ENCODE measurements at regions not wholly inside any gene's neighbourhood (a gene's known extent, or its start where the extent isn't known, plus 50 kb on each side); places are given as distances from the start of the nearest gene placed in this dataset.

- no peak overlapping the region for H3K4me3 ChIP-seq (ENCODE audit: low read depth, low read length)
- no peak for DNase-seq (ENCODE audit: low read depth)
- no peak for TF ChIP-seq CTCF (IDR thresholded peaks at IDR 0.05; ENCODE audit: insufficient read depth, low read length)
Measured at GRCh38 chr20:22408521-22409402, 175.6 kb downstream of the FOXA2 start.

- no peak for TF ChIP-seq CTCF (IDR thresholded peaks at IDR 0.05; ENCODE audit: insufficient read depth, low read length)
- H3K4me3 ChIP-seq (ENCODE audit: low read depth, low read length): no peak overlapping the region
- no peak for DNase-seq (ENCODE audit: low read depth)
Measured at GRCh38 chr20:22407237-22408193, 176.9 kb downstream of the FOXA2 start.

GRCh38 chr20:22404419-22405170 is 179.8 kb downstream of the FOXA2 start:
- peak; percentile 73 for DNase-seq (ENCODE audit: low read depth)
- TF ChIP-seq CTCF (IDR thresholded peaks at IDR 0.05; ENCODE audit: insufficient read depth, low read length): no peak
- H3K4me3 ChIP-seq (ENCODE audit: low read depth, low read length): no peak overlapping the region

GRCh38 chr20:22403632-22404361 is 180.6 kb downstream of the FOXA2 start:
- no peak for TF ChIP-seq CTCF (IDR thresholded peaks at IDR 0.05; ENCODE audit: insufficient read depth, low read length)
- DNase-seq (ENCODE audit: low read depth): peak; percentile 61
- no peak overlapping the region for H3K4me3 ChIP-seq (ENCODE audit: low read depth, low read length)

GRCh38 chr20:22403022-22403631 is 181.2 kb downstream of the FOXA2 start:
- no peak overlapping the region for H3K4me3 ChIP-seq (ENCODE audit: low read depth, low read length)
- DNase-seq (ENCODE audit: low read depth): no peak
- TF ChIP-seq CTCF (IDR thresholded peaks at IDR 0.05; ENCODE audit: insufficient read depth, low read length): no peak

All from fibroblast of the aortic adventitia (primary cell).